Tibial nerve (tissue), 4 donors: ENCODE measurements at regions not wholly inside any gene's neighbourhood (a gene's known extent, or its start where the extent isn't known, plus 50 kb on each side); places are given as distances from the start of the nearest gene placed in this dataset.

Source experiments
- CTCF ChIP-seq, 5 experiments: fragments of 200-600 bp in 3 of 5; fragments of 450-650 bp in 2 of 5; sonication (generic) in 3 of 5; IDR thresholded peaks; one replicate each; pipeline ENCODE4 v1.5.1; 2016 to 2019; ENCODE audit warnings: antibody characterized with exemption in 5 of 5, mild to moderate bottlenecking in 3 of 5, moderate library complexity in 2 of 5
- EP300 ChIP-seq, 2 donors: sonication (generic); formaldehyde crosslinking; IDR thresholded peaks; one replicate each; pipeline ENCODE4 v1.6.1; 2017; ENCODE audit warnings: antibody characterized with exemption in 2 of 2, mild to moderate bottlenecking in 1 of 2
- POLR2A ChIP-seq, 2 donors: fragments of 450-650 bp; IDR thresholded peaks; one replicate each; pipeline ENCODE4 v1.6.1; 2017; ENCODE audit warnings: antibody characterized with exemption in 2 of 2, mild to moderate bottlenecking in 2 of 2, moderate library complexity in 2 of 2

DNA sequence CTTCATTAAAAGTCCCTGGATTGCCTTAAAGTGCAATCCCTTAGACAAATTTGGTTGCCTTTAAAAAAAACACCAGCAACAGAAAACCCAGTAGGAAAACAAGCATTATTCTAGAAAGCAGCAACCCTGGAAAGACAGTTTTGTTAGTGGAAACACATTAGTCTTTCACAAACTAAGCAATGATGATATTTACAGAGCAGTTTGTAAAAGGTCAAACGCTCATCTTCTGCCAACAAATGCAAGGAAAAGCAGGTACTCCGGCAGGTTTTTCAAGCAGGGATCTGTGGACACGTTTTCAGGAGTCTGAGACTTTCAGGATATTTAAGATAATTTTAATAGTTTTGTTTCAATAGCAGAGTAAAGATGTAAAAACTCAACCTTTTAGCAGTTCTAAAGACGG is 202.2 kb downstream of the EXOC5 start:
- TF ChIP-seq CTCF (IDR thresholded peaks at IDR 0.05), result no peak
- TF ChIP-seq POLR2A (IDR thresholded peaks at IDR 0.05), result no peak
- no peak for TF ChIP-seq EP300 (IDR thresholded peaks at IDR 0.05)
